Kidney (tissue), 13 donors: ENCODE measurements at regions not wholly inside any gene's neighbourhood (a gene's known extent, or its start where the extent isn't known, plus 50 kb on each side); places are given as distances from the start of the nearest gene placed in this dataset.

Source experiments
- DNase-seq, 5 donors: peaks; one replicate each; pipeline ENCODE4 v3.0.0-alpha.2; 2013 to 2020
- FAIRE-seq: peaks from 2 replicates; lab custom pipeline; 2012; peaks lifted over from hg19 to GRCh38; lab: Jason Lieb, UNC
- H3K27ac ChIP-seq, 2 donors: one replicate each; pipeline ENCODE4 v1.7.0; 2013; ENCODE audit warnings: low read depth in 2 of 2, low read length in 2 of 2, inconsistent platforms in 1 of 2
- H3K27me3 ChIP-seq: one replicate; pipeline ENCODE4 v1.7.1; 2013; ENCODE audit warnings: low read length, inconsistent platforms; ENCODE audit not compliant: control insufficient read depth, insufficient read depth
- H3K36me3 ChIP-seq, 3 donors: one replicate each; pipeline versions ENCODE4 v1.7.0 to v1.7.1; 2013; ENCODE audit warnings: low read length in 3 of 3, control low read depth in 1 of 3, inconsistent platforms in 1 of 3; ENCODE audit not compliant: insufficient read depth in 3 of 3, control insufficient read depth in 2 of 3
- H3K4me1 ChIP-seq, 3 donors: one replicate each; pipeline versions ENCODE4 v1.7.0 to v1.7.1; 2013; ENCODE audit warnings: low read length in 3 of 3, inconsistent platforms in 1 of 3, low read depth in 1 of 3; ENCODE audit not compliant: control insufficient read depth in 2 of 3, insufficient read depth in 2 of 3
- H3K4me3 ChIP-seq, 3 donors: one replicate each; pipeline versions ENCODE4 v1.7.0 to v1.8.1; 2013; ENCODE audit warnings: low read length in 3 of 3, control low read depth in 1 of 3, inconsistent platforms in 1 of 3
- H3K9ac ChIP-seq, 3 donors: one replicate each; pipeline versions ENCODE4 v1.7.0 to v1.7.1; 2013; ENCODE audit warnings: low read length in 3 of 3, control low read depth in 1 of 3, inconsistent platforms in 1 of 3
- H3K9me3 ChIP-seq, 3 donors: one replicate each; pipeline versions ENCODE4 v1.7.0 to v1.7.1; 2013; ENCODE audit warnings: low read length in 3 of 3, control low read depth in 1 of 3, inconsistent platforms in 1 of 3; ENCODE audit not compliant: control insufficient read depth in 2 of 3, insufficient read depth in 1 of 3
- CTCF ChIP-seq: IDR thresholded peaks from 3 replicates; pipeline ENCODE4 v1.5.1; 2012; ENCODE audit warnings: mild to moderate bottlenecking, moderate library complexity, borderline replicate concordance; ENCODE audit not compliant: insufficient read depth; ENCODE audit errors: extremely low read depth
- intact Hi-C: fragments of 100-400 bp; cut with DNase I; formaldehyde crosslinking; loops from one replicate; pipeline ENCODE4 v1.11.1; 2022
- donor health status: control.
- donor health status: control.
- donor health status: control.
- donor health status: control.
- donor health status: control.
- donor health status: DM: yes; HTN: yes; CAD: no.
- donor health status: Normal renal cell carcinoma (clear cell type).

DNA sequence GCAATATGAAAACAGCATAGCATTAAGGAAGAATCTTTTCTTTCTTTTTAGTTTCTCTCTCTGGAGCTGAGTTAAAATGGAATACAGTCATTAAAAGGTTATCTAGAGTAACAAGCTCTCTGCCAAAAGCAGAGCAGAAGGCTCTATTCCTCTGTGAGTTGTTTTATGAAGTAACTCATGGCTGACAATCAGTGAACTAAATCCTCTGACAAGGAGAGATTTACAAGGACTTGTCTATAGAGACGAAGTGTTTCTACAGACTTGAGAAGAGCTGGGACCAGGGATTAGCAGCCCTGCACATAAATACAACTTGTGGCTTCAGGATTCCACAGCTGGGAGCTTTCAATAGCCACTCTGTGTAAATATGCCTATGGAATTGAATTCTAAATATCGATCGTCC, 192.5 kb upstream of the RAG2 start:
- no peaks in the 10 kb centered on the region for H3K36me3 ChIP-seq
- DNase-seq (peak in 2 of 5 donors; percentile 34 to 64), FAIRE-seq (no peak)
- intact Hi-C loops = no loop called here
- H3K4me3 ChIP-seq = no peak overlapping the region
- H3K27ac ChIP-seq = no peak overlapping the region
- TF ChIP-seq CTCF = no peak
- H3K9ac ChIP-seq = no peak overlapping the region
- H3K4me1 ChIP-seq = no peaks in the 10 kb centered on the region
- H3K9me3 ChIP-seq = no peaks in the 10 kb centered on the region
- no peaks in the 10 kb centered on the region for H3K27me3 ChIP-seq

- Histone ChIP-seq H3K4me3 (no peak overlapping the region), H3K9ac (no peak overlapping the region), H3K9me3 (no peaks in the 10 kb centered on the region), H3K36me3 (no peaks in the 10 kb centered on the region), H3K4me1 (peaks cover 0 to 6% (median 3%) of the 10 kb centered on the region in 3 donors), H3K27me3 (no peaks in the 10 kb centered on the region), H3K27ac (no peak overlapping the region)
- no peak for FAIRE-seq
- no peak for DNase-seq
- no peak for TF ChIP-seq CTCF
- intact Hi-C loops = no loop called here
Measured at GRCh38 chr11:36783808-36784207, 185.8 kb upstream of the RAG2 start.

- H3K27me3 ChIP-seq = no peaks in the 10 kb centered on the region
- FAIRE-seq (no peak), DNase-seq (no peak)
- TF ChIP-seq CTCF = no peak
- no peak overlapping the region for H3K4me3 ChIP-seq
- H3K36me3 ChIP-seq = no peaks in the 10 kb centered on the region
- intact Hi-C loops = no loop called here
- H3K4me1 ChIP-seq = peaks cover 0 to 6% (median 3%) of the 10 kb centered on the region in 3 donors
- H3K27ac ChIP-seq = no peak overlapping the region
- no peaks in the 10 kb centered on the region for H3K9me3 ChIP-seq
- H3K9ac ChIP-seq = no peak overlapping the region
Measured at GRCh38 chr11:36779791-36780190, 181.8 kb upstream of the RAG2 start.

GRCh38 chr11:36777311-36777710, 179.3 kb upstream of the RAG2 start:
- H3K9me3 ChIP-seq = no peaks in the 10 kb centered on the region
- no peak overlapping the region for H3K9ac ChIP-seq
- H3K27ac ChIP-seq = no peak overlapping the region
- no peak for TF ChIP-seq CTCF
- H3K4me3 ChIP-seq = no peak overlapping the region
- H3K36me3 ChIP-seq = no peaks in the 10 kb centered on the region
- intact Hi-C loops = no loop called here
- H3K27me3 ChIP-seq = no peaks in the 10 kb centered on the region
- DNase-seq (no peak), FAIRE-seq (no peak)
- H3K4me1 ChIP-seq = peaks cover 0 to 6% (median 3%) of the 10 kb centered on the region in 3 donors
